ENCODE measurements at regions not wholly inside any gene's neighbourhood (a gene's known extent, or its start where the extent isn't known, plus 50 kb on each side); places are given as distances from the start of the nearest gene placed in this dataset.
A peak's percentile ranks its signal among the peaks of the same experiment; 100 is the strongest.

GRCh38 chr2:8454797-8455196 lies 227.1 kb upstream of the ID2 start:
- no peak for DNase-seq

GRCh38 chr2:8455236-8456150 lies 226.4 kb upstream of the ID2 start:
- DNase-seq: no peak

GRCh38 chr2:8456151-8457091 lies 225.4 kb upstream of the ID2 start:
- DNase-seq: no peak

- no peak for DNase-seq
Observed at GRCh38 chr2:8457092-8457481, 224.8 kb upstream of the ID2 start.

- DNase-seq: no peak
Observed at GRCh38 chr2:8457699-8458502, 224.0 kb upstream of the ID2 start.

DNA sequence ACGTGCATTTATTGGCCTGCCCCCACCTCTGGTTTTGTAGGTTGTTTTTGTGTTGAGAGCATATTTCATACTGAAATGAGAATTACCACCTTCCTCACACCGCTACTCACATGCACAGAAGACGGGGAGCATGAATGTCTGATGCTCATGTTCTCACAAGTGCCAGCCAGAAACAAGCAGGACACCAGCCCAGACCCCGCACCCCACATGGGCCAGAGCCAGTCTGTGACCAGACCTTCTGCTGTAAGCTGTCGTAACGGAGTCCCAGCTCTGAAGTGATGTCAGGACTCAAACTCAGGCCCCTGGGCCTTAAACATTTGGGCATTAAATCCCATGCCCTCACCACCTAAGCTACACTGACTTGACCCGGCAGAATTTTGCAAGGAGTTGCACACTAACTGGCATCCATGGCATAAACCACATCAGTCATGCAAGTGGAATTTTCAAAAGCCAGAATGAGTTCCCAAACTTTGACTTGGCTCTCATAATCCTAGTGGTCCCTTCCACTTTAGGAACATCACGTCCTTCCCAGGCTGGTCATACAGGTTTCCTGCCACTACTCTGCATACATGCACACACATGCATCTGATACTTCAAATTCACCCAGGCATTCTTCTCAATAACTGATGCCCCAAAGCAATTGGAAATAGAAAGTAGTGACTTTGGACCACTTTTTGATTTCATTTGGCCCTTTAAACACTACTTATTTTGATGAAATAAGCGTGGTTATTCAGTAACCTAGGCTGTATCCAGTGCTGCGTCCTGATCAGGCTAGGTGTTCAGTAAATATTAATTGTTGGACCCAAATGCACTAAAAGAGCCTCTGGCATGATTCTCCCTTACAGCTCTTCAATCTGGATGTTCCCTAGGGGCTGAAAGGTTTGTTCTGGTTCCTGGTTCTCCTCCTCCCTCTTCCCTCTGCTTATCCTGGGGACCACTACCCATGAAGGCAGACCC lies 223.1 kb upstream of the ID2 start:
- no peak for DNase-seq

DNA sequence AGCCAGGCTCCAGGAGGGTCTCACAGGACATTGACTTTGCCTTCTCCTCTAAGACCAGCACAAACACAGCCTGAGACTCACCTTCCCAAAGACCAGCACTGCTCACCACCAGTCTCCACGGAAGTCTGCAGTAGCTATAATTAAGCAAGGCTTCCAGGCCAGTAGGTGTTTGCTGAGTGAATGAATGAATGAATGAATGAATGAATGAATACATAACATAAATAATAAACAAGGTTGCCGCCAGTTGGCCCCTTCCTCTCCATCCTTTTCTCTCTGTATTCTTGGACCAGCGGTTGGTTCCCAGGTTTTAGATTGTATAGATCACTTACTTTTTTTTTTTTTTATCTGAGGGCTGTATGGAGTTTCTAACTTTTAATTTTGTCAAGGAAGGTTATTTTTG lies 222.4 kb upstream of the ID2 start:
- DNase-seq: no peak

- no peak for DNase-seq
Observed at GRCh38 chr2:8461341-8461740, 220.5 kb upstream of the ID2 start.

DNA sequence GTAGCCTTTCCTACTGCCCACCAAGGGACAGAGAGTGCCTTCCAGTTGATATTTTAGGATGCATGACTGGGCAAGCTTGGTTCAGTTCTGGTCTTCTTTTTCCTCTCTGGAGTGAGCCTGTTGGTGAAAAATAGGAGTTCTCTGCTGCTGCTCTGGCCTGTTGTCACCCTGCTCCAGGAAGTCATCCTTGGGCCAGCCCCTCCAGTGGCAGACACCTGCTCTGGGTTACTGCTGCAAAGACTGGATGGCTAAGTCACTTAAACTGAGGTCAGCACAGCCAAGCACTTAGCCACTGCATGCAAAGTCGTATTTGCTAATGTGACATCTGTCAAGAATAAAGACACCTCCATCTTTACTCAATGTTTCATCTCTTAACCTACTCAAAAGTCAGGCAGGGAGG lies 219.6 kb upstream of the ID2 start:
- no peak for DNase-seq

GRCh38 chr2:8462899-8463648 lies 218.8 kb upstream of the ID2 start:
- no peak for DNase-seq

GRCh38 chr2:8465560-8465959 lies 216.3 kb upstream of the ID2 start:
- no peak for DNase-seq

DNA sequence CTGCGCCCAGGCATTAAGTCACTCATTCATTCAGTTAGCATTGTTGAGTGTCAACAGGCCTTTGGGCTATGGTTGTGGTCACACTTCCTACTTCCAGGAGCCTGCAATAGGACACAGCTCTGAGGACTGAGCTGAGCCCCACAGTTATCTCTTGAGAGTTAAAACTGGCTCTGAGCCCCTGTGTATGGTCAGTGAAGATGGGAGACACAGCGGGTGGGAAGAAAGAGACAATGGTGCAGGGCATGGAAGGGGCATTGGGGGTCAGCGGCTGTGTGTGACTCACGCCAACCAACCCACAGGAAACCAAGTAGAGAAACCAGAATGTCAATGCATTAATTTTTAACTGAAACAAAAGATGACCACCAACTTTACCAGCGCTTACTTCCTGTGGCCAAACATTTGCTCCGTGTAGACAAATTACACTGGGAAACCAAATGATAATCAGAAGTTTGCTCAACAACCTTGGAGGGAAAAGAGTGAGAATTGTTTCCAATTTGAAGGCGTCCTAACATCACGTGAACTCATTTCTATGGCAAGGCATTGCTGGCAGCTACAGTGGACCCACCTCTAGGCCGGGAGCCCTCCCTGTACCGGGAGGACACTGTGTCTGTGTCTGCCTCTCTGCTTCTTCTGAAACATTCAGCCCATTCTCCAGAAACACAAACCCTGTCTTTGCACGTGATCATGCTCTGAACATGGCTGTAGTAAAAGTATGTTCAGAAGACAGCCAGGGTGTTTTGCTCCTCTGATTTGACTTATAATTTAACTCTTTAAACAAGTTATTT lies 212.0 kb upstream of the ID2 start:
- no peak for DNase-seq

DNA sequence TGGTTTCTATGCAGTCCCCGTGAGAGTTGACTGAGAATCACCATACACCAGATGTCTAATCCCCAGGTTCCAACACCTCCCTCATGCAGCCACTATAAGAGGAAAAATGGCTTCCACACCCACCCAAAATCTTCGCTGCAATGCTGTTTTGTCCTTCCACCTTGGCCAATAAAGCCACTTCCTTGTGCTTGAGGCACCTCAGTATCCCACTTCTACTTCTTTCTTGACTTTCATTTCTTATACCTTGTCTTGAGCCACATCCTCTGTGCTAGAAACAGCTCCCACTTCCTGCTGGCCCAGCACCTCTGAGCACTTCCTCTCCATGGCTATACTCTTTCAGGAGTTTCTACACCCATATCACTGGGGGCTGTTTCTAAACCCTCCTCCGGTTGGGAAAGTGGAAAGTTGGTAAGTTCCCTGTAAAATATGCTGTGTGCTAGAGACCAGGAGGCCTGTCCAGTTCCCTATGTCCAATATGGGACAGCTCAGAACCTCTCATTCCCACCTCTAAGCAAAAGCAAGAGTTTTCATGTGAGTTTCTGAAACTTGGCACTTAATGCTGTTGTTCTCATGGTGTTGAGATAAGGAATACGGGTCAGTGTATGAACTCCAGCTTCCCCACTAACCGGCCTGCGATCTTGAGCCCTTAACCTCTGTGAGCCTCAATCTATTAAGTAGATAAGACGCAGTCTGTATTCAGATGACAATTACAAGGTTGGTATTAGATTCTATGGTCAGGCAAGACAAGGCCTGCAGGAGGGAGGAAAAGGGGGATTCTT lies 209.1 kb upstream of the ID2 start:
- peak; percentile 73 for DNase-seq

DNA sequence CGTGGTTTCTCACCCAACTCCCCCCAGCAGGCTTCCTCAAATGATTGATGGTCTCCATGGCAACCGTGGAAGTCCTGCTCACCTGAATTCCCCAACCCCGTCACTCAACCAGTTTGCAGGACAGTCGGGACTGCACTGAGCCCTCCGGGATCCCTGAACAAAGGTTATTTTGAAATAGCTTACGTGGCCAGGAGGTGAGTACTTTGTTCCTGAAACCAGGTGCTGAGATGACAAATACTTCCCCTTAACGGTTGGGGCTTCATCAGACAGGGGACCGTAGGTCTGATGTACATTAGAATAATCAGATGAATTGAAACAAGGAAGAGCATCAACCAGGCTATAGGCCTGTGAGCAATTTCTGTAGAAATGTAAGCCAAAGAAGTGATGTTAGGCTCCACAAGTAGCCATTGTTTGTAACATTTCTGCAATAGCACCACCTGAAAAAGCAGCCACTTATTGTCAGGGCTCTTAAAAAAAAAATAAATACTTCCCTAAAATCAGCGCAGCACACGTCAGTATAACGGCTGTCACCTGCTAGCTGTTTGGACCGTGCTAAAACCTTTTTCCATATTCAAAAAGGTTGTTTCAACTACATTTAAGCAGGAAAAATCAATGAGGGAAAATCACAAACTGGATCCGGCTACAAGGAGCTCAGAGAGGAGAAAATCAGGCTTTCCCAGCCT lies 206.4 kb upstream of the ID2 start:
- no peak for DNase-seq

DNA sequence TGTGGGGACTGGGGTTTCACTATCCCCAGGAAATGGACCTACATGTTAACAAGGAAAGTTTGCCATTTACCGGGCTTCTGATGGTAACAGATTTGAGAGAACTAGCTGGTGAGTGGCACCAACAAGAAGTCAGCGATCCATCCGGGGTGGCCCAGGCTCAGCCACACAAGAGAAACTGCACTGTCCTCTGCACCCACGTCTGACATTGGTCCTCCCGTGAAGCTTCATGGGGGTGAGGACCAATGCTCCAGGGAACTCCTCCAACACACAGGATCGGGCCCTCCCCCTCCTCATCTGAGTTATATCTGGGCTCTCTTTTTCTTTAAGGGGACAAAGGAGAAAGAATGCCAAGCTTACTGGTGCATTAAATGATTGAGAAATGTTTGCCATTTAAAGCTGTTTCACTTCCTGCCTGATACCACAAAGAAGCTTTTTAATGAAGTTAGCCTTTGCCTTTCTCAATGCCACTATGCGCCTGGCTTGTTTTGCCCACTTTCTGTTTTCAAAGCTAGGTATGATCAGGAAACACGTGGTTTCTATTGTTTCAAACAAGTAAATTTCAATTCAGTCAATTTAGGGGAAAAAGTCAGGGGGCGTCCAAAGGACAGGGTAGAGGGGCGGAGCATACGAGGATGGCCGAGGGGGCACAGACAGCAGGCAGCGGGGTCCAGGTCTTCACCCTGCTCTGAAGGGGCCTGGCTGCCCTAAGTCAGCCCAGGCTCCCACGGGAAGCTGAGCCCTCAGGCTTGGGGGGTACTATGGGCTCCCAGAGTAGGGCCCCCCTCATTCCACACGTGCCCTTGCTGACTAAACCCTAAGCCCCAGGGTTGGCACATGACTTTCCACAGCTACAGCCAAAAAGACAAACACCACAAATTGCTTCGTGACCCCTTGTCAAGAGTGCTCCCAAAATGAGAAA lies 204.0 kb upstream of the ID2 start:
- peak; percentile 75 for DNase-seq

DNA sequence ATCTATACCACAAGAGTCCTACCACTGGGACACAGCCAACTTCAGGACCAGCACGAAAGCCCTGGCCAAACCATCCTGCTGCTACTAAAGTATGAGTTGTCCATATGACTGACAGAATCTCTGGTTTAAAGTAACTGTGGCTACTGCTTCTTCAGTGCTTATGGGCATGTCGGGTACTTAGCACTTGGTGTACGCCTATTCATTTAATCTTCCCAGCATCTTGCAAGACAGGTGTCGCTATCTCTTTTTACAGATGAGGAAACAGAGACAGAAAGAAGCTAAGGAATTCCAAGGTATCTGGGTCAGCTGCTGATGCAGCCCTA lies 203.4 kb upstream of the ID2 start:
- no peak for DNase-seq

GRCh38 chr2:8479298-8479697 lies 202.6 kb upstream of the ID2 start:
- DNase-seq: peak; percentile 22

GRCh38 chr2:8480915-8481314 lies 200.9 kb upstream of the ID2 start:
- DNase-seq: no peak
